Adrenal gland (tissue), 5 donors: ENCODE measurements at regions not wholly inside any gene's neighbourhood (a gene's known extent, or its start where the extent isn't known, plus 50 kb on each side); places are given as distances from the start of the nearest gene placed in this dataset.

Experiments used
- CTCF ChIP-seq, 6 experiments: fragments of 450-650 bp in 4 of 6; fragments of 200-600 bp in 2 of 6; sonication (generic) in 1 of 6; IDR thresholded peaks; 1 replicate in 5 of 6; 2 replicates in 1 of 6; pipeline versions ENCODE4 v1.5.1 to v1.8.0; 2016 to 2021; ENCODE audit warnings: antibody characterized with exemption in 6 of 6, mild to moderate bottlenecking in 2 of 6, moderate library complexity in 1 of 6
- POLR2A ChIP-seq, 2 donors: fragments of 450-650 bp; IDR thresholded peaks; one replicate each; pipeline ENCODE4 v1.6.1; 2017; ENCODE audit warnings: antibody characterized with exemption in 2 of 2, mild to moderate bottlenecking in 2 of 2, moderate library complexity in 1 of 2
- donor health status: DM: no; HTN: no; CAD: no.

DNA sequence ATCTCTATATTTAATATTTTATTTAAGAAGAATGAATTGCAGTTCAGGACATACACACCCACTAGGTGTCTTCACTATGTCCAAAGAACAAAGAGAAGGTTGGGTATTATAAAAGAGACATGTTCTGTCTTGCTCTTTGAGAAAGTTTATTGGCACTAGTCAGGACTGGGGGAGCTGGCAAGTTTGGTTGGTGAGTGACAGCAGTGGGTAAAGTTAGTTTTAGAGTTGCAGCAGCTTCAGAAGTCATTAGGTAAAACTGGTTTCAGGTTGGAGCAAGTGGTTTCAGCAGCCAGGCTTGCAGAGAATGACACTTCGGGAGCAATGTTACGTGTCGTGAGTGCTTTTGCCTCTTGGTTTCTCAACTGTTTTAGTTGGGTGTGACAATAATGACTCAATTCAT is 142.2 kb upstream of the HS3ST3A1 start:
- TF ChIP-seq POLR2A (IDR thresholded peaks at IDR 0.05): no peak
- TF ChIP-seq CTCF (IDR thresholded peaks at IDR 0.05): no peak
